Posterior vena cava (tissue), 2 donors: ENCODE measurements at regions not wholly inside any gene's neighbourhood (a gene's known extent, or its start where the extent isn't known, plus 50 kb on each side); places are given as distances from the start of the nearest gene placed in this dataset.

Source experiments
- DNase-seq: peaks from one replicate; pipeline ENCODE4 v3.0.0-alpha.2; 2020; ENCODE audit warnings: low spot score
- intact Hi-C, 2 donors: fragments of 100-400 bp; cut with DNase I; formaldehyde crosslinking; loops; one replicate each; pipeline versions ENCODE4 v1.14.1 to v1.14.2; 2022 to 2023
- donor health status: DM: yes; HTN: yes; CAD: no.
- donor health status: DM: yes; HTN: yes; CAD: no.

DNA sequence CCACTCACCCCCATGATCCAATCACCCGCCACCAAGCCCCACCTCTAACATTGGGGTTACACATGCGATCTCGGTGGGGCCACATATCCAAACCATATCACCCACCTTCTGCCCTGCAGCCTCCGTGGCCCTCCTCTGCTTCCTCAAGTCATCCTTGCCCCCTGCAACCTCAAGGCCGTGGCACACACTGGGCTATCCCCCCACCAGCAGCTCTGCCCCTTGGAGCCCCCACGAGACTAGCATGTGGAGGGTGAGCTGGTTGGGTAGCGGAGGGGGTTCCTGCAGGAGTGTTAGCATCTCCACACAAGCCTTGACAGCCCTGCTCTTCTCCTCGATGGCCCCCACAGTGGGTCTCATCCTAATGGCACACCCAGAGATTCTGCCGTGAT lies 100.8 kb downstream of the TOMM20 start:
- no peak for DNase-seq
- intact Hi-C loops: no loop called here

DNA sequence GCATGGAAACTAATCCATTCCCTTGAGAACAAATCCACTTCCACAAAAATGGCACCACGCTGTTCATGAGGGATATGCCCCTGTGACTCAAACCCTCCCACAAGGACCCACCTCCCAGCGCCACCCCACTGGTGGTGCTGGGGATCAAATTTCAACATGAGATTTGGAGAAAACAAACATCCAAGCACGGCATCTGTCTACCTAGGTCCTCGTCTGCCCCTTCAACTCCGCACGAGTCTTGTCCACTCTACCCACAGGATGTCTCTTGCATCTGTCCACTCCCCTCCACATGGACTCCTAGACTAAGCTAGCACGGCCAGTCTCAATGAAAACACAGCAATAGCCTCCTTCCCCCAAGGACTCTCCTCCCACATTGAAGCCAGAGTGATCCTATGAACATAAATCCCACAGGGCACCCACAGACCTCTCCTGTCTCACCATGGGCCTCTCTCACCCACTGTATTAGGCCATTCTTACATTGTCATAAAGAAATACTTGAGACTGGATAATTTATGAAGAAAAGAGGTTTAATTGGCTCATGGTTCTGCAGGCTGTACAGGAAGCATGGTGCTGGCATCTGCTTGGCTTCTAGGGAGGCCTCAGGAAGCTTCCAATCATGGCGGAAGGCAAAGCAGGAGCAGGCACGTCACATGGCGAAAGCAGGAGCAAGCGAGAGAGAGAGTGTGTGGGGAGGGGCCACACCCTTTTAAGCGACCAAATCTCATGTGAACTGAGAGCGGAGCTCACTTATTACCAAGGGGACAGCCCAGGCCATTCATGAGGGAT lies 101.4 kb downstream of the TOMM20 start:
- peak; percentile 22 for DNase-seq

GRCh38 chr1:235025422-235025984 lies 103.1 kb downstream of the TOMM20 start:
- DNase-seq: peak; percentile 25
- intact Hi-C loops: no loop called here

More for the DNA sequence above, 101.4 kb downstream of the TOMM20 start:
- intact Hi-C loops: no loop called here

DNA sequence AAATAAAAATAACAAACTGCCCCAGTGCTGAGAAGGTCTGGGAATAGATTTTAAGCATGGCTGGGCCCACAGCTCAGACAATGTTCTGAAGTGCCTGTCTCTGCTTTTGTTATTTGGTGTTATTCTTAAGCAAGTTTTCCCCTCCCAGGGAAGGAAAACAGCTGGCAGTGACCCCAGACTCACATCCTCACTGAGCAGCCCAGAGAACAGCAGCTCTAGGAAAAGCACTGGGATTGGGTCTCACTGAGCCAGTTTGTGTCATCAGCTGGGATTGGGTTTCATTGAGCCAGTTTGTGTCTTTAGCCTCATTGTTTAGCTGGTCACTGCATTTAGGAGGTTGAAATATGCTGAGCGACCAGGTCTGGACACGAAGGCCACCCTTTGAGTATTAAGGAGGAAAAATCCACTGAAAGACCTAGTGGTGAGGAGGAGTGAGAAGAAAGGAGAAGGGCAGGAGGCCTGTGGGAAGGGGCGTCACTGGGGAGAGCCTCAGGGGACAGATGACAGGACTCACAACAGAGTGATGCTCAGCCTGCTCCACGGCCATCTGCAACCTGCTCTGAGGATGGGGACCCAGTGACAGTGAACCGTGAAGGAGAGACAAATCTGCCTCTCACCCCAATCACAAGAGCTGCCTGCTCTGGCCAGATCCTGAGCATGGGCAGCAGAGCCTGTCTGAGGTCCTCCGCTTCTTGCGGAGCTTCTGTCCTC lies 103.8 kb downstream of the TOMM20 start:
- peak; percentile 52 for DNase-seq
- intact Hi-C loops: no loop called here

- peak; percentile 23 for DNase-seq
- intact Hi-C loops: no loop called here
These were observed 104.8 kb downstream of the TOMM20 start for GRCh38 chr1:235023711-235024439.

GRCh38 chr1:235022981-235023710 lies 105.5 kb downstream of the TOMM20 start:
- intact Hi-C loops: no loop called here
- no peak for DNase-seq

GRCh38 chr1:235022341-235022980 lies 106.2 kb downstream of the TOMM20 start:
- intact Hi-C loops: no loop called here
- peak; percentile 45 for DNase-seq

DNA sequence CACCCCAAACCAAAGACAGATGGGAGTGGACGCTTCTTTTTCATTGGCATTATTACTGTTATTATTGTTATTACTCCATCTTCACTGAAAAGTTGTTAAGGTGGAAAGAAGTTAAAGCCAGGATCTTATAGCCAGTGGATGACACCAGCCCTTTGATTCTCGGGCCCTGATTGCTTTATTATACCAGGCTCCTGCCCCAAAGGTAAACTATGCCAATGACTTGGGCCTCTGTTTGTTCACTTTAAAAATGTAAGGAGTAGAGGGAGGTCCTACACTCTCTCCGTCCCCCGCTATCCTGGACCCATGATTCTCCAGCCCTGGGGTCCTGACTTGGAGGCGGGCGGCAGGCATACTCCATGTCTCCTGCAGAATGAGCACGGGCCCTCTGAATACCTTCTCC lies 106.8 kb downstream of the TOMM20 start:
- intact Hi-C loops: no loop called here
- peak; percentile 22 for DNase-seq

DNA sequence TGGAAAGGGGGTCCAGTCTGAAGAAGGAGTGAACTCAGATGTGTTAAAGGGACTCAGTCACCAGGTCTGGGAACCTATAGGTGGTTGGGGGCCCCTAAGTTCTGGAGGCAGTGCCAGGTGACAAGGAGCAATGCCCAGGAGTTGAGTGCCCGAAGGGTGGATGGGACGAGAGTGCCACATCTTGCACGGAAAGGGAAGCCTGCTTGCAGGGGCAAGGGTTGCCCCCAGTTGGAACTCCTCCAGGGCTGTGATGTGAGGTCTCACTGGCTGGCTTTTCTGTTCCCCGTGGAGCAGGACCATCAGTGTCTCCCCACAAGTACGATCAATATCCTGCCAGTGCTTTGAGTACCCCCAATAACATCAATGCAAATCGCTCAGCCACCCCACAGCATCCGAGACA lies 107.3 kb downstream of the TOMM20 start:
- DNase-seq: peak; percentile 55
- intact Hi-C loops: no loop called here

DNA sequence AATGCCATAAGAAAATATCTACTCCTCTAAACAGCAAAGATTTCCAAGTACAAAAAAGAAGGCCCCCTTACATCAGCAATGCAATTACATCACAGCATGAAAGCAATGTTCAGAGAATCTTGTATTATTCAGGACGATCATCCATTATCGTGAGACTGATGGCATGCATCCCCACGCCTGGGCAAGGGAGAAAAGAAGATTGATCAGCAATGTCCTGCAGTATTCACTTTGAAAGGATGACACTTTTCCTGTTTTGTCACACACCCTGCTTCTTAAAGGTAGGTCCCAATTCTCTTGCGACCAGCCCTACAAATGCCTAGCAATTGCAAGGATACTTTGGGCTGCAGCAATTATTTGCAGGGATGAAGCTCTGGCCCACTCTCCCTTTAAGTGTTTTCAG lies 108.7 kb downstream of the TOMM20 start:
- DNase-seq: no peak
- intact Hi-C loops: no loop called here

GRCh38 chr1:235019471-235019870 lies 109.2 kb downstream of the TOMM20 start:
- DNase-seq: peak; percentile 19
- intact Hi-C loops: no loop called here

DNA sequence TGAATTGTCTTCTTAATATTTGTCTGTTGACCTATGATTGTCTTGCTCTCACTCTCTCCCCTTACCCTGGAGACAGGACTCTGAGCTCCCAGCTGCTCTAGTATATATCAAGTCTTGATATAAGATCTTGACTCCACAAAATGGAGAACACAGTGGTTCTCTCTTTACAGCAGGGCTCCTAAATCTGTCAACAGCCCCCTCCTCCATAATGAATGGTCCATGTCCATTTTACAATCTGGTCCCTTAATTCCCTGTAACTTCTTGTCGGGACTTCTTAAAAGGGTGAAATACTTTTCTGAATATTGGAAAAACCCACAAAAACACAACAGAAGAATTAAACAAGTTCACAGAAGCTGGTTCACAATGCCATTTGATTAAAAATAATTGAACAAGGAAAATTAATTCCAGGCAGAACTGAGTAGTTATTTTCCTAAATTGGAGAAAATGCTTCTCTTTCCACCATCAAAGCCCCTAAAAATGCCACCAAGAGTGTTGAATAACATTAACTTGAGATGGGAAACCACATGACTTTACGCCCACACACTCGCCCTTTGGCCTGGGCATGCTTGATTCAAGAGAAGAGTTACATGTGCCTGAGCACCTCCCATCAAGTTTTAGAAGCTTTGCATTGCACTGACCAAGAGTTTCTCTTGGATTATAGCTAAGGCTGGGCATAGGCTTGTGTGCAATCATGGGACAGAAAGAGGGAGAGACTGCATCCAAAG lies 109.8 kb downstream of the TOMM20 start:
- no peak for DNase-seq
- intact Hi-C loops: no loop called here

- intact Hi-C loops: no loop called here
These were observed 110.5 kb downstream of the TOMM20 start for GRCh38 chr1:235018161-235018560.

DNA sequence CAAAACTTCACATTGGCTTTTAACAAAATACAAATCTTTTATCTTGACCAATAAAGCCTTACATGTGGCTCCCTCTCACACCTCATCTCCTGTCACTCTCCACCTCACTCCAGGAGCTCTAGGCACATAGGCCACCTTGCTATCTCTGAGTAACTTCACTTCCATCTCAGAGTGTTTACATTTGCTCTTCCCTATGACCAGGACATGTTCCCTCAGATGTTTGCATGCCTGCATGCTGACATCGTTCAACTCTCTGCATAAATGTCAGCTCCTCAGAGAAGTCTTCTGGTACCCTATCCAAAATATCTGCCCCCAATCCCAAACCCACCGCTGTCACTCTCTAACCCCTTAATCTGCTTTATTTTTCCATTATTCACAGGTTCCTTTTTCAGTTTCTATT lies 110.9 kb downstream of the TOMM20 start:
- DNase-seq: no peak
- intact Hi-C loops: no loop called here

More at GRCh38 chr1:235018161-235018560, 110.5 kb downstream of the TOMM20 start:
- peak; percentile 85 for DNase-seq

DNA sequence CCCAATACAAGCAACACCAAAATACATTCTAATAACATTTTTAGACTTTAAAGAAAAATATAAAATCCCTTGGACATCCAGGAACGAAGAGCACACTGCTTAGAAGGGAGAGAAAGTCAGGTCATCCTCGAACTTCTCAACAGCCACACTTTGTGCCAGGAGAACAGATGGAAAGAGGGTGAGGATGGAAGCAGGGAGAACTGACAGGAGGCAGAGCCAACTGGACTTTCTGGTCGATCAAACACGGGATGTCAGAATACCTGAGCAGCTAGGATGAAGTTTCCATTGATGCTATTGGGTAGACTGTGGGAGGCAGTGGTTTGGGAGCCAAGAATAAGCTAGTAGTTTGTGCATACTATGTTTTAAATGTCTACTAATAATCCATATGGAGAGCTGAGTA lies 111.4 kb downstream of the TOMM20 start:
- no peak for DNase-seq
- intact Hi-C loops: no loop called here

GRCh38 chr1:235015291-235015985 lies 113.2 kb downstream of the TOMM20 start:
- intact Hi-C loops: no loop called here
- no peak for DNase-seq

GRCh38 chr1:235014756-235015155 lies 113.9 kb downstream of the TOMM20 start:
- DNase-seq: no peak
- intact Hi-C loops: no loop called here

DNA sequence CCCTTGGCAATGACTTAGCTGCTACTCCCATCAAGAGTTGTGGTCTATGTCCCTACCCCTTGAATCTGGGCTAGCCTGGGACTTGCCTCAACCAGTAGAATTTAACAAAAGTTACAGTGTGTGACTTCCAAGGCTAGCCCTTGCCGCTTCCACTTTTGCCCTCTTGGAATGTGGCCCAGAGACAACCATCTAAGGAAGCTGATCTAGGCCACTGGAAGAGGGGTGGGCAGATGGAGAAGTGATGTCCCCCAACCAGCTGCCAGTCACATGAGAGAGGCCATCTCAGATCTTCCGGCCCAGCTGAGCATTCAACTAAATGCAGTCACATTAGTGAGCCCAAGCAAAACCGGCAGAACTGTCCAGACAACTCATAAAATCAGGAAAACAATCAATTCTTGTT lies 115.1 kb downstream of the TOMM20 start:
- DNase-seq: no peak
- intact Hi-C loops: no loop called here
